Adipocyte (in vitro differentiated cells): ENCODE measurements at regions not wholly inside any gene's neighbourhood (a gene's known extent, or its start where the extent isn't known, plus 50 kb on each side); places are given as distances from the start of the nearest gene placed in this dataset.

ENCODE experiments used
- DNase-seq: peaks from one replicate; pipeline ENCODE4 v3.0.0-alpha.2; 2015; ENCODE audit warnings: low read depth
- H3K27me3 ChIP-seq: replicated peaks from 2 replicates; pipeline ENCODE4 v1.7.0; 2013; ENCODE audit warnings: mild to moderate bottlenecking, low read length, moderate library complexity; ENCODE audit not compliant: control insufficient read depth, insufficient read depth
- H3K36me3 ChIP-seq: 2 replicates; pipeline ENCODE4 v1.7.0; 2013; ENCODE audit warnings: low read length, mild to moderate bottlenecking, moderate library complexity; ENCODE audit not compliant: control insufficient read depth, insufficient read depth, severe bottlenecking
- H3K4me1 ChIP-seq: 2 replicates; pipeline ENCODE4 v1.7.0; 2013; ENCODE audit warnings: mild to moderate bottlenecking, low read length, moderate library complexity; ENCODE audit not compliant: control insufficient read depth, insufficient read depth
- H3K4me3 ChIP-seq: 2 replicates; pipeline ENCODE4 v1.7.0; 2013; ENCODE audit warnings: mild to moderate bottlenecking, low read length, moderate library complexity
- H3K9ac ChIP-seq: 2 replicates; pipeline ENCODE4 v1.7.0; 2013; ENCODE audit warnings: mild to moderate bottlenecking, low read length, moderate library complexity
- H3K9me3 ChIP-seq: 2 replicates; pipeline ENCODE4 v1.7.0; 2013; ENCODE audit warnings: mild to moderate bottlenecking, low read length, moderate library complexity; ENCODE audit not compliant: control insufficient read depth

GRCh38 chr2:66724241-66724640 lies 289.3 kb downstream of the MEIS1 start:
- Histone ChIP-seq H3K4me1 (no peaks in the 10 kb centered on the region), H3K4me3 (no peak overlapping the region), H3K9ac (no peak overlapping the region), H3K36me3 (no peaks in the 10 kb centered on the region), H3K27me3 (no peaks in the 10 kb centered on the region), H3K9me3 (no peaks in the 10 kb centered on the region)
- no peak for DNase-seq

GRCh38 chr2:66729416-66730330 lies 294.7 kb downstream of the MEIS1 start:
- no peak overlapping the region for H3K9ac ChIP-seq
- no peak overlapping the region for H3K4me3 ChIP-seq
- no peaks in the 10 kb centered on the region for H3K27me3 ChIP-seq
- H3K9me3 ChIP-seq: no peaks in the 10 kb centered on the region
- DNase-seq: no peak
- no peaks in the 10 kb centered on the region for H3K36me3 ChIP-seq
- H3K4me1 ChIP-seq: no peaks in the 10 kb centered on the region

GRCh38 chr2:66730441-66730840 lies 295.5 kb downstream of the MEIS1 start:
- DNase-seq: no peak

GRCh38 chr2:66733364-66733999 lies 298.6 kb downstream of the MEIS1 start:
- H3K36me3 ChIP-seq: no peaks in the 10 kb centered on the region
- H3K9me3 ChIP-seq: peaks cover 4% of the 10 kb centered on the region
- no peak overlapping the region for H3K4me3 ChIP-seq
- no peaks in the 10 kb centered on the region for H3K27me3 ChIP-seq
- DNase-seq: no peak
- no peak overlapping the region for H3K9ac ChIP-seq
- no peaks in the 10 kb centered on the region for H3K4me1 ChIP-seq

More at GRCh38 chr2:66730441-66730840, 295.5 kb downstream of the MEIS1 start:
- no peaks in the 10 kb centered on the region for H3K27me3 ChIP-seq
- H3K4me1 ChIP-seq: no peaks in the 10 kb centered on the region
- H3K36me3 ChIP-seq: no peaks in the 10 kb centered on the region
- H3K9me3 ChIP-seq: no peaks in the 10 kb centered on the region
- no peak overlapping the region for H3K9ac ChIP-seq
- H3K4me3 ChIP-seq: no peak overlapping the region

- Histone ChIP-seq H3K4me3 (no peak overlapping the region), H3K4me1 (no peaks in the 10 kb centered on the region), H3K9ac (no peak overlapping the region), H3K36me3 (no peaks in the 10 kb centered on the region), H3K27me3 (no peaks in the 10 kb centered on the region), H3K9me3 (no peaks in the 10 kb centered on the region)
- no peak for DNase-seq
Observed at GRCh38 chr2:66748939-66749338, 314.0 kb downstream of the MEIS1 start.

GRCh38 chr2:66749566-66749965 lies 314.6 kb downstream of the MEIS1 start:
- H3K27me3 ChIP-seq: no peaks in the 10 kb centered on the region
- no peaks in the 10 kb centered on the region for H3K9me3 ChIP-seq
- H3K9ac ChIP-seq: no peak overlapping the region
- no peak overlapping the region for H3K4me3 ChIP-seq
- H3K4me1 ChIP-seq: no peaks in the 10 kb centered on the region
- H3K36me3 ChIP-seq: no peaks in the 10 kb centered on the region
- DNase-seq: no peak

- no peak overlapping the region for H3K9ac ChIP-seq
- no peaks in the 10 kb centered on the region for H3K36me3 ChIP-seq
- H3K9me3 ChIP-seq: peaks cover 3% of the 10 kb centered on the region
- no peaks in the 10 kb centered on the region for H3K4me1 ChIP-seq
- H3K27me3 ChIP-seq: no peaks in the 10 kb centered on the region
- DNase-seq: no peak
- H3K4me3 ChIP-seq: no peak overlapping the region
Observed at GRCh38 chr2:66753257-66753656, 318.3 kb downstream of the MEIS1 start.

- Histone ChIP-seq H3K4me1 (no peaks in the 10 kb centered on the region), H3K9ac (no peak overlapping the region), H3K36me3 (no peaks in the 10 kb centered on the region), H3K27me3 (no peaks in the 10 kb centered on the region), H3K9me3 (peaks cover 3% of the 10 kb centered on the region), H3K4me3 (no peak overlapping the region)
- DNase-seq: no peak
Observed at GRCh38 chr2:66753660-66754059, 318.7 kb downstream of the MEIS1 start.

- no peak overlapping the region for H3K9ac ChIP-seq
- H3K4me3 ChIP-seq: no peak overlapping the region
- no peaks in the 10 kb centered on the region for H3K36me3 ChIP-seq
- DNase-seq: no peak
- no peaks in the 10 kb centered on the region for H3K27me3 ChIP-seq
- no peaks in the 10 kb centered on the region for H3K4me1 ChIP-seq
- H3K9me3 ChIP-seq: peaks cover 3% of the 10 kb centered on the region
Observed at GRCh38 chr2:66755974-66756373, 321.0 kb downstream of the MEIS1 start.

- Histone ChIP-seq H3K27me3 (no peaks in the 10 kb centered on the region), H3K9me3 (peaks cover 3% of the 10 kb centered on the region), H3K36me3 (no peaks in the 10 kb centered on the region), H3K4me3 (no peak overlapping the region), H3K9ac (no peak overlapping the region), H3K4me1 (no peaks in the 10 kb centered on the region)
- DNase-seq: no peak
Observed at GRCh38 chr2:66761826-66762225, 326.9 kb downstream of the MEIS1 start.

GRCh38 chr2:66762761-66763160 lies 327.8 kb downstream of the MEIS1 start:
- Histone ChIP-seq H3K9ac (no peak overlapping the region), H3K36me3 (no peaks in the 10 kb centered on the region), H3K4me1 (no peaks in the 10 kb centered on the region), H3K9me3 (no peaks in the 10 kb centered on the region), H3K4me3 (no peak overlapping the region), H3K27me3 (no peaks in the 10 kb centered on the region)
- DNase-seq: no peak
